HG02981 (cell line): ENCODE measurements at regions not wholly inside any gene's neighbourhood (a gene's known extent, or its start where the extent isn't known, plus 50 kb on each side); places are given as distances from the start of the nearest gene placed in this dataset.

Experiments
- ATAC-seq: cut with Tn5 transposase; IDR thresholded peaks from one replicate; pipeline ENCODE4 v1.9.1; 2021; ENCODE audit warnings: mild to moderate bottlenecking, moderate library complexity; ENCODE audit not compliant: unreplicated experiment

- no peak for ATAC-seq
Observed at GRCh38 chr9:85264695-85265094, 477.1 kb downstream of the AGTPBP1 start.

DNA sequence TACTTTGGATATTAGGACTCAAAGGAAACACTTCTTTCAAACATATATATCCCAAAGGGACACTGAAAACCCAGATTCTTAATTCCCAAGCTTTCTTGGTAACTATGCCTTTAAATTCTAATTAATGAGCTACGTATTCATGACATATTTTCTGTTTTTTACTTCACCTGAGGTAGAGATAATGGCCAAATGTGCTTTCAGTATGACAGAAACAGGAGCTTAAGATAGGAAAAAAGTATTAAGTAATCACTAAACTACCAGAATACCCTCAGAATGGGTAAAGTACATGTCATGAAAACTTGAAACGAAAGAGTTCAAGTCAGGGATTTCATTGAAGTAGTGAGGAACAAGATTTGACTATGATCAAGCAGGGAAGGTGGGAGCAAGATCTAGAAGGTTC lies 478.5 kb downstream of the AGTPBP1 start:
- no peak for ATAC-seq

GRCh38 chr9:85262333-85262732 lies 479.4 kb downstream of the AGTPBP1 start:
- no peak for ATAC-seq

- ATAC-seq, result no peak
Observed at GRCh38 chr9:85260275-85260845, 481.4 kb downstream of the AGTPBP1 start.

DNA sequence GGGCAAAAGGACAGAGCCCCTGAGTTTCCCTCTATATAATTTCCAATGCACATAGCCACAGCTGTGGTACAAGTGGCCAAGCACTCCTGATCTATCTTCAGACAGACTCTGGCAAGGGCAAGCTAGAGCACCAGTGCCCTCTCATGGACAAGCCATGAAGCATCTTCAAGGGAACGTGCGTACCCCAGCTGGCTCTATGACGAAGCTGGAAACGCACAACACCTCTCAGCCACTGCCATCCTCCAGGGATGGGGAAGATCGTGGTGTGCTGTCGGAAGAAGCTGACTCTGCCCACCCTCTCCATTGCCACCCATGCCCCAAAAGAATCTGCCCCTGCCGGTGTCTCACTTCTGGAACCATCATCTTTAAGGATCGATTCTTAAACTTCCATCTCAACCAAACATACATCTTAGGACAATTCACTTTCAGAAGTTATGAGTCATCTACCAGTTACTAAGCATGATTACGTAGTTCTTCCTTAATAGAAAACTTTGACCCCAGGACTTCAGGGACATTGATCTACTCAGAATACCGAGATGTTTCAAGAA lies 482.9 kb downstream of the AGTPBP1 start:
- no peak for ATAC-seq

DNA sequence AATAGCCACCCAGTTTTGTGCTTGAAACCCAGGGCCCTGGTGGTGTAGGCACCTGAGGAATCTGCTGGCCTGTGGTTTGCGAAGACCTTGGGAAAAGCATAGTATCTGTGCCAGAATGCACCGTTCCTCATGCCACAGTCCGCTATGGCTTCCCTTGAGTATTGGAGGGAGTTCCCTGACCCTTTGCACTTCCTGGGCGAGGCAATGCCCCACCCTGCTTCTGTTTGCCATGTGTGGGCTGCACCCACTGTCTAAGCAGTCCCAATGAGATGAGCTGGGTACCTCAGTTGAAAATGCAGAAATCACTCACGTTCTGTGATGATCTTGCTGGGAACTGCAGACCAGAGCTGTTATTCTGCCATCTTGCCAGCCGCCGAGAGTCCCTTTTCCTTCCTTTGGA lies 483.5 kb downstream of the AGTPBP1 start:
- ATAC-seq, result no peak

DNA sequence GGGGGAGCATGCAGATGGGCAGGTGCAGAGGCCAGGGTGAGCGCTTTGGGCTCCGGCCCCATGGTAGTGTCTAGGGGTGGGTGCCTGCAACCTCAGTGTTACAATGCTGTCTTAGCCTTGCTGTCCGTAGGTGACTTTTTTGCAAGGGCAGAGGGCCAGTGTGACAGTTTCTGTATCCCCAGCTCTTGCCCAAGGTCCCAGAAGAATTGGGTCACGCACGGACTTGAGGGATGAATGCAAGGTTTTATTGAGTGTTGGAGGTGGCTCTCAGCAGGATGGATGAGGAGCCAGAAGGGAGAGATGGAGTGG lies 492.5 kb downstream of the AGTPBP1 start:
- ATAC-seq, result no peak

DNA sequence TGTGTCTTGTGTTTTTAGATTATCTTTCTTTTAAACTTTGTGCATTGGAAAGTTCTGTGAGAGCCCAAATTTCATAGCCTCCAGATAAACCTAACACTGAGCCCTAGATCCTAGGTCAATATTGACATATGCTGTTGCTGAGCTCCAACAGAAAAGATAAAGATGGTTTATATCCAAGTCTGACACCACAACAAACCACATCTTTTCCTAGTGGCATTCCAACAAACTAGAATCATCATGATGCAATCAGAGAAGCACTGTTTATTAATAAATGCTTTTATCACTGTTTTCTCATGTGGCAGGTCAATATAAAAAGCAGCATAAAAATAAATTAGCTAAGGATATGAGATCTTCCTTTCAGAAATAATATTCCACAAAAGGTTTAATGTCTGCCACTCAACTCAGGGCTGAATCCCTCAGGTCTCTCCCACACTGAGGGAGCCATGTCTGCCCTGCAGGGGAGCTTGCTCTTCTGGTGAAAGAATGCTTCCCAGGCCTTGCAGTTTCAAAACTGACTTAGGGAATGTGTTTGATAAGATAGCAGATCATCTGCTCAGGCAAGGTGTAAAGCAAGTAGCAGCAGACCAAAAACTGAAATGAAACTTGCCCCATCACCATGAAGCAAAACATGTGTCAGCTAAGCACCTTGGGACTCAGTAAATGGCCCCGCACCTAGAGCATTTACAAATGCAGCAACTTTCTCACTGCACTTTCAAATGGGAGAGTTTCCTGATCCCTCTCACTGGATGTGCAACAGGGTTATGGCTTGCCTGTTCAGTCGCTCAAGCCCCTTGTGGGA lies 493.0 kb downstream of the AGTPBP1 start:
- no peak for ATAC-seq

DNA sequence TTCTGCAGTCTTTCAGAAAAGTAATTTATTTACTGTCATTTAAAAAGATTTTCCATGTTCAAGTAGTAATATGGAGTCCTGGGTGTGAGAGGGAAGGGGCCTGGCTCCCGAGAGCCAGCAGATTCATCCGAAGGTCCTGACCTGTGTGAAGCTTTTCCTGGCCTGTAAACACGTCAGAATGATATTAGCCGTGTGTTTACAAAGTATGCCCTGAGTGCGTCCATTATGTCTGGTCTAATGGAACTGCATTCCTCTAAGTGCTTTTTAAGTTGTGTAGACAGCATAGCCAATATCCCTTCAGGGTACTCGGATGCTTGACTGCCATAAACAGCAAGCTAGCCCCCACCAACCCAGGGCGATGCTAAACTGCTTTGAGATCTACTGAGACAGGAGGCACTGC lies 495.2 kb downstream of the AGTPBP1 start:
- ATAC-seq, result no peak

DNA sequence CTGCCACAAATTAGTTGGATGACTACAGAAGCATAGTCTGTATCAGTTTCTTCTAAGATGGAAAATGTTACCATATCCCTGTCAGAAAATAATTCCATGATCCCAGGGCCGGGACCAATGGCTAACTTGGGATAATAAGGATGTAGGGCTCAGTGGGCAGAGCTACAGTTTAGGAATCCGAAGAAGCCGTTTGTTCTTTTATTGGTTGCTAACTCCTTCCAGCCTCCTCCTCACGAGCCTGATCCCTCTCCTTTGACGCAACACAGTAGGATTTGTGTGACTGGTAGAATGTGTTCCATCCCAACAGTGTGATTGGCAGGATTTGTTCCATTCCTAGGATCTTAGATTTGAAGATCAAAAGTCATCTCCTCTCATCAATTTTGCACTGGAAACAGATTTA lies 496.9 kb downstream of the AGTPBP1 start:
- no peak for ATAC-seq

- no peak for ATAC-seq
Observed at GRCh38 chr9:85243977-85244376, 497.8 kb downstream of the AGTPBP1 start.

DNA sequence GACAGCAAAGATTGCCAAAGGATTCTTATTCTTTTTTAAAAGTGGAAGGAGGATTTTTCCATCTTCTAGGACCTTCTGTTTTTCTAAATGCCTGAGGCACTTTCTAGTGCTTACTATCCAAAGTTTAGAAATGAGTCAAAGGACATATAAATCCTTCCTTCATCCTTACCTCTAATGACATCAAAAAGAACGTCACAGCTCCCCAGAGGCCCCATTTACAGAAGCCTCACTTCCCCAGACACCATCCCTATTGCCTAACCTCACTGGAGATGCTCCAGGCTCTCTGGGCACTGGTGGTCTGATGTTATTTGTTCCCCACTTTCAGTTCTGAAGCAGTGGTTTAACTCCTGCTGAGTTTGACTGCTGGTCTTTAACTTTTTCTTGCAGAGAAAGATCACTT lies 504.3 kb downstream of the AGTPBP1 start:
- no peak for ATAC-seq

- ATAC-seq, result no peak
Observed at GRCh38 chr9:85230081-85230480, 511.7 kb downstream of the AGTPBP1 start.

- ATAC-seq, result no peak
Observed at GRCh38 chr9:85228111-85228855, 513.5 kb downstream of the AGTPBP1 start.

- no peak for ATAC-seq
Observed at GRCh38 chr9:85225180-85225579, 516.6 kb downstream of the AGTPBP1 start.

DNA sequence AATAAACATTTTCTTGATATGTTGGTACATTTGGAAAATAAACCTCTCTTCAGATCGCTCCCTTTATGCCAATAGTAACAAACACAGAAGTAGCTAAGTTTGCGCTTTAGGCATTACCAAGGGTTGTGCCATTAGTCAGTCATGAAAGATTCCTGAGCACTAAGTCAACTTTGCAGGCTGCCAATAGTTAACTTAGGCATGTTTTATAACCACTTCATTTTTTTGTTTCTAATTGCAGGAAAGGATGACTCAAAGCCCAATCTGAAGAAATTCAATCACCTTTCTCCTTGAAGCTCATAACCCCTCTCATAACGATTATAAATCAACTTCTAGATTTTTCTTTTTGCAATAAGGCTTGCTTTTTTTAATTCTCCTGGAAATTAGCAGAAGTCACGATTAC lies 517.0 kb downstream of the AGTPBP1 start:
- ATAC-seq, result no peak

GRCh38 chr9:85224301-85224700 lies 517.5 kb downstream of the AGTPBP1 start:
- ATAC-seq, result no peak

DNA sequence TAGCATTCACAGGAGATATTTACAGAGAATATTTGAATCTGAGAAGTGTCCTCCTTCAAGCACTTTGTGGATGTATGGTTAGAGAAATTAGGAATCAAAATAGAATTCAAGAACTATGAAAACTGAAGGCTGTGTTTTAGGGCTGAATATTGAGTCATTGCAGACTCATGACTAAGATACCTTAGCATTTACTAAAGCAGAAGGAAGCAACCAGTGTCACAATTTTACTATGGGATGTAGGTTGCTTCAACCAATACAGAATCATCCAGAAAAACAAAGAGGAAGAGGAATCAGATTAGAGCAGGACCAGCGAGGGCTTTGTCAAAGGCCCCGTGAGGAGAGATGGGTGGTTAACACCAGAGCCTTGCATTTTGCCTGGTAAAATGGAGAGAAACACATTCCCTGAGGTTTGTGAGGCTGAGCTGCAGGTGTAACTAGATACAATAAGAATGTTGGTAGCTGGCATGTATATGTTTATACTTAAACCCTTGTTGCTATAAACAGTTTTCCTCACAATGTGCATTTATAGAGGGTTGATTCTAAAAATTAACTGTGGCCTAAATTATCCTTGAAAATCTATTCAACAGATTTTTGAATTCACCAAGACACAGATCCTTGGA lies 518.1 kb downstream of the AGTPBP1 start:
- ATAC-seq, result no peak

DNA sequence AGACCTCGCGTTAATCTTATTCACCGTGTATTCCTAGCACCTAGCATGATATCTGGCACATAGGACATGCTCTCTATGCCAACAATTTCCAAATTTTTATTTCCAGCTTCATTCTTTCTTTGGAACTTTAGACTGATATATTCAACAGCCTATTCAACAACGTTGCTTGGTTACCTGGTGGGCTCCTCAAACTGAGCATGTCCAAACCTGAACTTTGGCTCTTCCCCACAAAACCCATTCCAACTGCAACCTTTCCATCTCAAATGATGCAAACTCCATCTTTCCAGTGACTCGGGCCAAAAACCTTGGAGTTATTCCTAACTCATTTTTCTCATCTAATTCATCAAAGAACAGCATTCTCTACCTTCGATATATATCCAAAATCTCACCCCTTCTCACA lies 525.2 kb downstream of the AGTPBP1 start:
- no peak for ATAC-seq

DNA sequence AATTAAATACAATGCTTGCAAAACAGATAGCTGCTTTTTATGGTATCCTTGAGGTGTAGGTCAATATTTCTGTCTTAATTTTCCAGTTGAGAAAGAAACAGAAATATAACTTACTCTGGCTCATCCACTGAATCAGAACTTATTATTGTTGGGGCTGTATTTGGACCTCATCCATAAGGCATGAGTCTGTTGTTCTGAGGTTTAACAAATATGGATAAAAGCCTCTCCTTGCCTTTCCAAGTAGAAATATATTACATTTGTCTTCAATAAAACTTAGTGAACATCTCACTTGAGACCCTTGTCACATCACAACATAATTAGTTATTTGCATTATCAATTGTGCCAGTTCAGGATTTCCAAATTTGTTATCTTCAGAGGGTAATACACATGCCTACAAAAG lies 525.8 kb downstream of the AGTPBP1 start:
- ATAC-seq, result no peak

DNA sequence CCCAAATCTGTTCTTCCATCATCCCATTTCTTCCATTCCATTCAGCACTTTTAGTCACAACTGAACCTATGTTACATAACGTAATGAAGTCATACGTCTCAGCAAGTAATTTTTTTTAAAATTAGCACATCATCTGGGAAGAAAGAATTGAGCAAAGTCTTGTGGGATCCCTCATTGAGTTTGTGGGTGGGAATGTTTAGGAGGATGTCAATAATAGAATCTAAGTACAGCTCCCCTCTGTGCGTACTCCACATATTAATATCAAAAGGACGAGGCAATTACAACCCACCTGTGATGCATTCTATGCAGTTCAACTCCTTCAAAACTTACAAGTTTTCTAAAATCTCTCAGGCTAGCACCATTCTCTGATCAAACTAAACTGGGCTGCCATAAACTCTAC lies 526.3 kb downstream of the AGTPBP1 start:
- ATAC-seq, result no peak
